ENCODE measurements at regions not wholly inside any gene's neighbourhood (a gene's known extent, or its start where the extent isn't known, plus 50 kb on each side); places are given as distances from the start of the nearest gene placed in this dataset.

DNA sequence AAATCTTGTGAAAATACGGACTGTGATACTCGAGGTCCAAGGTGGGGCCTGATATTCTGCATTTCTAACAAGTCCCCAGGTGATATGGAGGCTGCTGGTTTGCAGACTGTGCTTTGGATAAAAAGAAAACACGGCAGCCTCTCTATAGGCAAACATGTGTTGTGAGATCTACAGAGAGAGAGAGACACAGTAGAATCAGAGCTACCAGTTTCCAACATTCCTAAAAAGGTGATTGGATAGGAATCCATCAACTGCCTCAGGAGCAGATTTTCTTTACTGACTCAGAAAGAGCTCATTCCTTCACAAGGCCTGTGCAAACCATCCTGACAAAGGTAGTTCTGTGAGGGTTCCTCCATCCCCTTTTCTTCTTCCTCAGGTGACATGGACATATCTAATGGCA lies 651.6 kb upstream of the CAMK1G start:
- no peaks in the 10 kb centered on the region for H3K36me3 ChIP-seq (ENCODE audit: control insufficient read depth, insufficient read depth, low read length)
- no peaks in the 10 kb centered on the region for H3K36me3 Mint-ChIP-seq (ENCODE audit: insufficient read depth, unreplicated experiment)
- H3K9me3 Mint-ChIP-seq (ENCODE audit: unreplicated experiment), result no peaks in the 10 kb centered on the region
- no peak overlapping the region for H3K27ac Mint-ChIP-seq (ENCODE audit: unreplicated experiment)
- DNase-seq, result no peak
- TF ChIP-seq, protein P1, sequence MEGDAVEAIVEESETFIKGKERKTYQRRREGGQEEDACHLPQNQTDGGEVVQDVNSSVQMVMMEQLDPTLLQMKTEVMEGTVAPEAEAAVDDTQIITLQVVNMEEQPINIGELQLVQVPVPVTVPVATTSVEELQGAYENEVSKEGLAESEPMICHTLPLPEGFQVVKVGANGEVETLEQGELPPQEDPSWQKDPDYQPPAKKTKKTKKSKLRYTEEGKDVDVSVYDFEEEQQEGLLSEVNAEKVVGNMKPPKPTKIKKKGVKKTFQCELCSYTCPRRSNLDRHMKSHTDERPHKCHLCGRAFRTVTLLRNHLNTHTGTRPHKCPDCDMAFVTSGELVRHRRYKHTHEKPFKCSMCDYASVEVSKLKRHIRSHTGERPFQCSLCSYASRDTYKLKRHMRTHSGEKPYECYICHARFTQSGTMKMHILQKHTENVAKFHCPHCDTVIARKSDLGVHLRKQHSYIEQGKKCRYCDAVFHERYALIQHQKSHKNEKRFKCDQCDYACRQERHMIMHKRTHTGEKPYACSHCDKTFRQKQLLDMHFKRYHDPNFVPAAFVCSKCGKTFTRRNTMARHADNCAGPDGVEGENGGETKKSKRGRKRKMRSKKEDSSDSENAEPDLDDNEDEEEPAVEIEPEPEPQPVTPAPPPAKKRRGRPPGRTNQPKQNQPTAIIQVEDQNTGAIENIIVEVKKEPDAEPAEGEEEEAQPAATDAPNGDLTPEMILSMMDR (IDR thresholded peaks at IDR 0.05; ENCODE audit: insufficient read depth in 1 of 2, low read depth in 1 of 2, low read length in 1 of 2, severe bottlenecking in 1 of 2, unreplicated experiment in 1 of 2), result no peak
- no peak overlapping the region for H3K4me3 Mint-ChIP-seq (ENCODE audit: unreplicated experiment)
- POLR2A ChIA-PET, result no interaction called here
- intact Hi-C loops (cut with micrococcal nuclease; ENCODE audit: unreplicated experiment), result no loop called here
- peaks cover 17% of the 10 kb centered on the region for H3K27me3 Mint-ChIP-seq (ENCODE audit: insufficient read depth, unreplicated experiment)
- CTCF ChIA-PET, result no interaction called here
- H3K9me3 ChIP-seq, result no peaks in the 10 kb centered on the region
- no peak overlapping the region for H3K4me3 ChIP-seq (ENCODE audit: low read depth, low read length)
- BruUV-seq (replicated peaks), result no TSS peak
- H3K27me3 ChIP-seq (replicated peaks; ENCODE audit: control insufficient read depth, insufficient read depth, low read length), result no peaks in the 10 kb centered on the region; the same call in 1 of the 2 replicates
- H3K4me1 Mint-ChIP-seq (ENCODE audit: low read depth, unreplicated experiment), result no peaks in the 10 kb centered on the region
- H3K4me1 ChIP-seq, result no peaks in the 10 kb centered on the region

DNA sequence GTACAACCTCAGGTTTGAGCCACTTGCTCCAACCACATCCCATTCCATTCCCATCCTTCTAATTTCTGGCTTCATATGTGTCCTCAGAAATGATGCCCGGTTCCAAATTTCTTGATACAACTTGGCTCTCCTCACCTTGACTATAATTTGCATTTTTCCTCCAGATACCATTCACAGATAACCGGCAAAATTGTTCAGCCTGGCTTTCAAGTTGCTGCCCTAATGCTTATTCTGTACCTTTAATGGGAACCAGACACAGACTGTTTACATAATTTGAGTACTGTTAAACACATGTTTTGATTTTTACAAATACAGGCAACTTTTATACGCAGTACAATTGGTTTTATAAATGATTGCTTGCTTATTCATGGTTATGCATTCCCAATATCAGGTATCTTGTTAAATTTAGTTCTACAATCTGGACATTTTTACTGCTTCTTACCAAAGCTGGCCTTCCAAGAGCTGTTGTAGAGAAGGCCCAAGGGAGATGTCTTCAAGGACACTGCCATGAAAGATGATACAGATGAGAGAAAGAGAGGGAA lies 649.5 kb upstream of the CAMK1G start:
- intact Hi-C loops (cut with micrococcal nuclease; ENCODE audit: unreplicated experiment), result no loop called here
- CTCF ChIA-PET, result no interaction called here
- no peak overlapping the region for H3K27ac Mint-ChIP-seq (ENCODE audit: unreplicated experiment)
- H3K9me3 ChIP-seq, result no peaks in the 10 kb centered on the region
- POLR2A ChIA-PET, result no interaction called here
- DNase-seq, result no peak
- H3K4me1 ChIP-seq, result no peaks in the 10 kb centered on the region
- no peaks in the 10 kb centered on the region for H3K4me1 Mint-ChIP-seq (ENCODE audit: low read depth, unreplicated experiment)
- no peaks in the 10 kb centered on the region for H3K36me3 ChIP-seq (ENCODE audit: control insufficient read depth, insufficient read depth, low read length)
- TF ChIP-seq, protein P1 (IDR thresholded peaks at IDR 0.05; ENCODE audit: insufficient read depth in 1 of 2, low read depth in 1 of 2, low read length in 1 of 2, severe bottlenecking in 1 of 2, unreplicated experiment in 1 of 2), result no peak
- H3K27me3 ChIP-seq (replicated peaks; ENCODE audit: control insufficient read depth, insufficient read depth, low read length), result no peaks in the 10 kb centered on the region; the same call in 1 of the 2 replicates
- H3K9me3 Mint-ChIP-seq (ENCODE audit: unreplicated experiment), result no peaks in the 10 kb centered on the region
- H3K4me3 Mint-ChIP-seq (ENCODE audit: unreplicated experiment), result no peak overlapping the region
- no peaks in the 10 kb centered on the region for H3K36me3 Mint-ChIP-seq (ENCODE audit: insufficient read depth, unreplicated experiment)
- no TSS peak for BruUV-seq (replicated peaks)
- peaks cover 20% of the 10 kb centered on the region for H3K27me3 Mint-ChIP-seq (ENCODE audit: insufficient read depth, unreplicated experiment)
- no peak overlapping the region for H3K4me3 ChIP-seq (ENCODE audit: low read depth, low read length)

DNA sequence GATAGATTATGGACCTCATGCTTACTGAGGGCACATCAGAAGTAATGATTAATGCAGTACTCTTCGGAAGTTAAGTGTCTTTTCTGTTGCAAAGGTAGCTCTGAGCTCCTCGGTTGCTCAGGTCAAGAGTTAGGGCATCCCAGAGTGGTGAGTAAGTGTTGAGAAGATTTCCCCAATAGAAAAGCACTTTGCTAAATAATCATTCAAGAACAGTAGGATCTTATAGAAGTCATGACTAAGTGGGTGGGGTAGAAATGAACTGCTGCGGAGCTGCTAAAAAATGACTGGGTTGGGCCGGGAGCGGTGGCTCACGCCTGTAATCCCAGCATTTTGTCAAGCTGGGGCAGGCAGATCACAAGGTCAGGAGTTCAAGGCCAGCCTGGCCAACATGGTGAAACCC lies 648.6 kb upstream of the CAMK1G start:
- TF ChIP-seq, protein P1 (IDR thresholded peaks at IDR 0.05; ENCODE audit: insufficient read depth in 1 of 2, low read depth in 1 of 2, low read length in 1 of 2, severe bottlenecking in 1 of 2, unreplicated experiment in 1 of 2), result no peak
- Histone ChIP-seq H3K36me3 (ENCODE audit: control insufficient read depth, insufficient read depth, low read length) (no peaks in the 10 kb centered on the region), H3K27me3 (replicated peaks; ENCODE audit: control insufficient read depth, insufficient read depth, low read length) (no peaks in the 10 kb centered on the region; the same call in 1 of the 2 replicates), H3K9me3 (no peaks in the 10 kb centered on the region), H3K4me1 (no peaks in the 10 kb centered on the region), H3K4me3 (ENCODE audit: low read depth, low read length) (no peak overlapping the region)
- ChIA-PET CTCF (no interaction called here), POLR2A (no interaction called here)
- no peak overlapping the region for H3K27ac Mint-ChIP-seq (ENCODE audit: unreplicated experiment)
- H3K27me3 Mint-ChIP-seq (ENCODE audit: insufficient read depth, unreplicated experiment), result peaks cover 23% of the 10 kb centered on the region
- H3K4me1 Mint-ChIP-seq (ENCODE audit: low read depth, unreplicated experiment), result no peaks in the 10 kb centered on the region
- DNase-seq, result no peak
- no peaks in the 10 kb centered on the region for H3K9me3 Mint-ChIP-seq (ENCODE audit: unreplicated experiment)
- H3K36me3 Mint-ChIP-seq (ENCODE audit: insufficient read depth, unreplicated experiment), result no peaks in the 10 kb centered on the region
- intact Hi-C loops (cut with micrococcal nuclease; ENCODE audit: unreplicated experiment), result no loop called here
- H3K4me3 Mint-ChIP-seq (ENCODE audit: unreplicated experiment), result no peak overlapping the region
- BruUV-seq (replicated peaks), result no TSS peak

Data from Caco-2 (cell line).